ENCODE measurements at regions not wholly inside any gene's neighbourhood (a gene's known extent, or its start where the extent isn't known, plus 50 kb on each side); places are given as distances from the start of the nearest gene placed in this dataset.

DNA sequence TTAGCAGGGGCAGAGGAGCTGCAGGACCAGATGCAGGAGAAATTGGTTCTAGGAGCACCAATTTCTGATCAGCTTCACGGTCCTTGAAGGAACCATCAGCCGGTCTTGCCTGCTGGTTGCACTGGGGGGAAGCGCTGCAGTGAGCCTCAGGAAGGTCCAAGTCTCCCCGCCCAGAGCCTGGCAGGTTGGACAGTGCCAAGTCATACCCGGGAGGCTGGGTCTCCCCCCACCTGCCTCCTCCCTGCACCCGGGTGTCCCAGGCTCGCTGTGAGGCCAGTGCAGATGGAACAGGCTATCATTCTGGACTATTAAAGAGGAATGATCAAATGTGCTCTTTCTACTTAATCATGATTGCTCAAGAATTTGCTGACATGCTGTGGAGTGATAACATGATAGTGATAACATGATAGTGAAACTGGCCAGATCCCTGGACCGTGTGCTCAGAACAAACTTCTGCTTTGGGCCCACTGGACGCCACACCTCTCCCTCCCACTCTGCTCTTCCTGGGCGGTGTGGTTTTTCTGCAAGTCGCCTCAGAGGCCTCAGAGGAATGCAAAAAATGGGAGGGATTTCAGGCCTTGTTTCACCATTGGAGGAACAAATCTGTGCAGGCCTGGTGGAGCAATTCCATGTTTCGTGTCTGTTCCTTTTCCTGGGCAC is 236.0 kb downstream of the IRF8 start:
- peaks cover 0 to 1% (median 0%) of the 10 kb centered on the region in 3 donors for H3K4me1 Mint-ChIP-seq
- no peak overlapping the region for H3K4me3 Mint-ChIP-seq
- H3K9me3 Mint-ChIP-seq, result peaks cover 0 to 1% (median 1%) of the 10 kb centered on the region in 3 donors
- no peaks in the 10 kb centered on the region for H3K36me3 Mint-ChIP-seq
- H3K27ac Mint-ChIP-seq, result no peak overlapping the region
- peaks cover 26% of the 10 kb centered on the region for H3K27me3 Mint-ChIP-seq

DNA sequence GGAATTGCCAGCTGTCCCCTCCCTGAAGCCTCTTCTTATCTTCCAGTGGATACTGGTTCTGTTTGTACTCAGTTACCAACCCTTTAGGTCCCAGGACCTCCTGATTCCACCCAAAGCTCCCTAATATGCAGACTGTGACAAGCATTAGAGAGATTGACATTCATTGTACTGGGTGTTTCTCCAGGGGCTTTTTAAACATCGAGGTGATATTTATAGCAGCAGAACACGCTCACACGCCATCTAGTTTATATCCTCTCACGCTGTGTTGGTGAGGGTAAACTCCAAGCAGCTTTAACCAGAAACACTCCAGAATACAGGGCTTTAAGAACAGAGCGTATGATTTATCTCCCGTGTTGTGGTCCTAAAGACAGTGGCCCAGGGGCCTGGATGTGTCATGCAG is 238.4 kb downstream of the IRF8 start:
- peaks cover 0 to 1% (median 0%) of the 10 kb centered on the region in 3 donors for H3K4me1 Mint-ChIP-seq
- H3K27ac Mint-ChIP-seq, result no peak overlapping the region
- peaks cover 30% of the 10 kb centered on the region for H3K27me3 Mint-ChIP-seq
- no peaks in the 10 kb centered on the region for H3K36me3 Mint-ChIP-seq
- H3K9me3 Mint-ChIP-seq, result peaks cover 0 to 4% (median 1%) of the 10 kb centered on the region in 3 donors
- no peak overlapping the region for H3K4me3 Mint-ChIP-seq

DNA sequence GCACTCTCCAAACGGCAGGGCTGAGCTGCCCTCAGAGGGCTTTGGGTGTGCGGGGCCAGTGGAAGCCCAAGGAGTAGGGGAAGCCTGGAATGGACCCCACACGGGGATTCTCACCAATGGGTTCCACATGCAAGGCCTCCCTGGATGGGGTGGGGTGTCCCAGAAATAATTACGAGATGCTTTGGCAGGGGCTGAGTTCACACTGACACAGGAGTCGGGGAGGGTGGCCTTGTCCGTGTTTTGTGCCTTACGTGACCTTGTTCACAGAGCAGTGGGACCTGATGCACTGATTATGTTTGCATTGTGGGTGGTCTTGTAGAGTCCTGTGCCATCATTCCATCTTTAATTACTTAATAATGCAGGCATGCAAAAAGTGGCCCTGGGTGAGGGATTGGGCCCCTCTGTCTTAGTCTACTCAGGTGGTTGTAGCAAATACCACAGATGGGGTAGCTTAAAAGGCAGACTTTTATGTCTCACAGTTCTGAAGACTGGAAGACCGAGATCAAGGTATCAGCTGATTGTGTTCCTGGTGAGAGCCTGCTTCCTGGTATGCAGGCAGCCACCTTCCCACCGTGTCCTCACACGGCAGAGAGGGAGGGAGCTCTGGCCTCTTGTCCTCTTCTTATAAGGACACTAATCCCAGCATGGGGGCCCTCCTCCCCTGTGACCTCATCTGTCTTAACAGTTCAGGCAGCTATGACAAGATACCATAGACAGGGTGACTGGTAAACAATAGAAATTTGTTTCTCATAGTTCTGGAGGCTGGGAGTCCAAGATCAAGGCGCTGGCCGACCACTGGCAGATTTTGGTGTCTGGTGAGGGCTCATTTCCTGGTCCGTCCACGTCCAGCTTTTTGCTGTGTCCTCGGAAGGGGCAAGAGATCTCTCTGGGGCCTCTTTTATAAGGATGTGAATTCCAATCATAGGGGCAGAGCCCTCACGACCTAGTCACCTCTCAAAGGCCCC is 239.4 kb downstream of the IRF8 start:
- Mint-ChIP-seq H3K9me3 (peaks cover 0 to 4% (median 1%) of the 10 kb centered on the region in 3 donors), H3K36me3 (no peaks in the 10 kb centered on the region), H3K4me1 (peaks cover 0 to 1% (median 0%) of the 10 kb centered on the region in 3 donors), H3K4me3 (no peak overlapping the region), H3K27ac (no peak overlapping the region), H3K27me3 (peaks cover 30% of the 10 kb centered on the region)

DNA sequence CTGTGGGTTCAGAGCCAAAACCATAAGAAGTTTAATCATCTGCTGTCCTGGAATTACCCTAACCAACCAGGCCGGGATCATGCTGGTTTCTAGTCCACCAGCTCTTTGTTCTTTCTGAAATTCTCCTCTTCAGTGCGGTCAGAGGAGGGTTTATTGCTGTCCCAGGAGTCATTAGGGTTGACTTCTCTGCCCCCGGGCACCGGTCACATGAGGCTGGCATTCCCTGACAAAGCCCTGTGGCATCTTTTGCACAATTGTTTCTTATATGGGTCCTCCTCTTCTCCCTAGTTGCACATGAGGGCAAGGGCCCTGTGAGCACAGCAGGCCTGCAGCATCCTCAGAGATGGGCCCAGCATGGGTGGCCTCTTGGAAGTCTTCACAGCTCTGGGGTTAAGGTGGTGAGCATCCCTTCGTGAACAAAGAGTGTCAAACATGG is 243.9 kb downstream of the IRF8 start:
- H3K36me3 Mint-ChIP-seq, result no peaks in the 10 kb centered on the region
- peaks cover 17% of the 10 kb centered on the region for H3K27me3 Mint-ChIP-seq
- peaks cover 0 to 1% (median 0%) of the 10 kb centered on the region in 3 donors for H3K4me1 Mint-ChIP-seq
- H3K27ac Mint-ChIP-seq, result no peak overlapping the region
- no peak overlapping the region for H3K4me3 Mint-ChIP-seq
- H3K9me3 Mint-ChIP-seq, result peaks cover 0 to 2% (median 1%) of the 10 kb centered on the region in 3 donors

DNA sequence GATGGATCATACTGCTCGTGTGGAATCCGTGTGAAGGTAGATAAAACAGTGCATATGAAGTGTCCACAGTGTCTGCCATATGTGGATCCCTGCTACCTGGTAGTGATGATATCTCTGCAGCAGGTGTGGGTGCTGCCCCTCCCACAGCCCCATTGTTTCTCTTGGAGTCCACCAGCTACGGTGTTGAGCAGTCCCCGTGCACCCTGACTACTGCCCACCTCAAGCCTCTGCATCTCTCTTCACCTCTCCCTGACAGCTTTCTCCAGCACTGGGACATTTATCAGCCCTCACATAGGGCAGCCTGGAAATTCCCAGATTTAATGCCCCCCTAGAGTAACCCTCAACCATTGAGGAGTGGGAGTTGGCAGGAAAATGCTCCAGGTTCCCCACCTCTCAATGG is 244.7 kb downstream of the IRF8 start:
- Mint-ChIP-seq H3K4me3 (no peak overlapping the region), H3K9me3 (peaks cover 0 to 2% (median 1%) of the 10 kb centered on the region in 3 donors), H3K36me3 (no peaks in the 10 kb centered on the region), H3K27ac (no peak overlapping the region), H3K27me3 (peaks cover 14% of the 10 kb centered on the region), H3K4me1 (peaks cover 0 to 1% (median 0%) of the 10 kb centered on the region in 3 donors)

DNA sequence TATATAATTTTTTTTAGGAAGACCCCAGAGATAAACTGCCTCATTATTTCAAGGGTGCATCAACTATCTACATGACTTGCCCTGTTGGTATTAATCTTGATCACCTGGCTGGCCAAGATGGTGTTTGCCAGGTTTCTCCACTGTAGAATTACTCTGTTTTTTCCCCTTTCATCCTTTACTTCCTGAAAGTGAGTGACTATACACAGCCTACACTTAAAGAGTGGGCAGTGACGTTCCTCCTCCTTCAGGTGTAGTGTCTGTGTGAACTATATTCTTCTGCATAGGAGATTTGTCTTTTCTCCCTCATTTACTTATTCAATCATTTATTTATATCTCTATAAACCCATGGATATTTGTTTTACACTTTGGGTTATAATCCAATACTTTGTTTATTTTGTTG is 246.7 kb downstream of the IRF8 start:
- Mint-ChIP-seq H3K9me3 (peaks cover 0 to 2% (median 0%) of the 10 kb centered on the region in 3 donors), H3K27ac (no peak overlapping the region), H3K4me3 (no peak overlapping the region), H3K36me3 (no peaks in the 10 kb centered on the region), H3K27me3 (peaks cover 16% of the 10 kb centered on the region), H3K4me1 (no peaks in the 10 kb centered on the region)

DNA sequence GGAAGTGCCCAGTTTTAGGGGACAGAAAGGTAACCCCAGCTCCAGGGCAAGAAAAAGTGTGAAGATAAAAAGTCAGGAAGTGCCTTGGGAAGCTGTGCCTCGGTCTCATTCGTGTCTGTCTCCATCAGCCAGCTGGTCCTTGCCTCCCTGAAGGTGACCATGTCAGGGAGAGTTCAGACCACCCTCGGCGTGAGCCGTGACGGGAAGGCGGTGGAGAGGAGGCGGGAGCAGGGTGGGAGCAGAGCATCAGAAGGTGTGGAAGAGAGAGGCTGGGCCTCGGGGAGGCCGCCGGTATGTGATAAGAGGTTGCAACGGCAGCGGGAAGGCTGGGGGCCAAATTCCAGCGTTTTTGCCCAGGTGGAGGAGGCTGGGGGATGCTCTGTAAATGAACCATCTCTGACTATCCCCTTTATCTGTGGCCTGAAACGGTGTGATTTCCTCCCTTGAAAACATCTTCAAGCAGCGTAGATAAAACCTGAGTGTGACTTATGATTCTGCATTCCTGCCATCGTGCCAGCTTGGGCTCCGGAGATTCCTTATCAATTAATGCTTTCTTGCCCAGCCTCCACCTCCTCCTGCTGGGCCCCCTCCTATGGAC is 251.8 kb downstream of the IRF8 start:
- no peak overlapping the region for H3K27ac Mint-ChIP-seq
- no peaks in the 10 kb centered on the region for H3K4me1 Mint-ChIP-seq
- peaks cover 22% of the 10 kb centered on the region for H3K27me3 Mint-ChIP-seq
- no peaks in the 10 kb centered on the region for H3K9me3 Mint-ChIP-seq
- peak overlapping the region in 1 of 4 donors; percentile 78 for H3K4me3 Mint-ChIP-seq
- H3K36me3 Mint-ChIP-seq, result no peaks in the 10 kb centered on the region

DNA sequence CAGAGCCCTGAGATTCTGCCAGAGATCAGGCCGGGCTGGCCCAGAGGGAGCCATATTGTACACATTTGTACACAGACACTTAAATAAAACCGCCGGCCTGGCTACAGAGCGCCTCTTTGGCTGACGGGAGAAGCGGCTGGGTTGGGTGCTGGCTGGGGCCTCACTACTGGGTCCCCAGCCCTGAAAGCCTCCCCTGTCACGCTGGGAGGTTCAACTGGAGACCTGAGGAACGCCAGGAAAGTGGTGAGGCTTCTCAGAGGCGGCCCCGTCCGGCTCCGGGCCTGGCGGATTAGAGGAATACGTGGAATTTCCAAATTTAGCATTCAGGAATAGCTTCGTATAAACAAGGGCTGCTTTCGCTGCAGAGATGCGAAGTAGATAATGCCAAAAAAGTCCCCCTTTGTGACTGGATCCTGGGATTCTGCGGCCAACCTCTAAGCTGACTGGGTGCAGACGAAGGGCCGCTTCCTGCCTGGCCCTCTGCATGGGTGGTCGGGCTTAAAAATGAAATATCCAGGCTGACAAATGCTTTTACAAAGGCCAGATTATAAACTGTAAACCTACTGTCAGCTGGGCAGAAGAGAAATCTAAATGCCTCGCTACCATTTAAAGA is 252.4 kb downstream of the IRF8 start:
- Mint-ChIP-seq H3K36me3 (no peaks in the 10 kb centered on the region), H3K27me3 (peaks cover 25% of the 10 kb centered on the region), H3K9me3 (no peaks in the 10 kb centered on the region), H3K4me1 (no peaks in the 10 kb centered on the region), H3K4me3 (no peak overlapping the region), H3K27ac (peak overlapping the region in 1 of 3 donors; percentile 71)

DNA sequence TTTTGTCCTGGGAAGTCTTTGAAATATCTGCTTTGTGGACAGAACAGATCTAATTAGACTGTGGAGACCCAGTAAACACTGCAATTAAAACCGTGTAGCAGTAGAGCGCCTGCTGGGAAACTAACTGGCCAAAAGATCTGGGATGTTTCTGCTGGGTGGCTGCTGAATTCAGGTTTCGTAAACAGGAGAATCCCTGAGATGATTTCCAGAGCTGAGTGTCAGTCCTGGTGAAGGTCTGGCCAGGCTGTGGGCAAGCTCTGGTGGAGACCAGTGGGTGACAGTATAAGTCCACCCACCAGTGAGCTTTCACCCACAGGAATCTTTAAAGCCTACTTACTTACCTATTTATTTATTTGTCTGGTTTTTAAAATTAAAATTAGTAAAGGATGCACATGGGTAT is 257.2 kb downstream of the IRF8 start:
- Mint-ChIP-seq H3K27me3 (peaks cover 11% of the 10 kb centered on the region), H3K9me3 (peaks cover 1 to 5% (median 3%) of the 10 kb centered on the region in 3 donors), H3K36me3 (no peaks in the 10 kb centered on the region), H3K27ac (no peak overlapping the region), H3K4me3 (no peak overlapping the region), H3K4me1 (peaks cover 0 to 7% (median 0%) of the 10 kb centered on the region in 3 donors)

DNA sequence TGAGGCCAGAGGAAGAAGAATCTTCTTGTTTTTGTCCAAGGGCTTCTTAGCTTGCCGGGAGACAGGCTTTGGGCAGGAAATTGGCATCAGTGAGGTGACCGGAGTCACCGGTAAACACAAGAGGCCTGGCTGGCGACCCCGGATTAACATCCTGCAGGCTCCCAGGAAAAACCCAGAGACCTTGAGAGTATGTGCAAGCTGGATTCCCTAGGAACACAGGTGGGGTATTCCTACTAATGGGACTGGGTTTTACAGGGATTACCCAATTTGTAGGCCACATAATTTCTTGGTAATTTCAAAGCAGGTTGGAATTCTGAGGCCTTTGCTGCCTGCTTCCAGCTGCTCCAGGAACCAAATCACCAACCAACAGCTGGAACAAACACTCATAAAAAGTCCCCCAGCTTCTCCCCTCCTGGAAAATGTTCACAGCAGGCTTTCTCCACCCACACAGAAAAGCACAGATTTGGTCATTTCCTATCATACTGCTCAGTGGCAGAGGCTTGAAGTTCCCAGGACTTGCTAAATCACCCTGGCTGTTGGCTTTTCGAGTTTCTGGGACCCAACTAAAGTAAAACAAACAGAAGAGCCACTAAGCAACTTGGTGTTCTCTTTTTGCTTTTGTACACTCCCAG is 258.8 kb downstream of the IRF8 start:
- Mint-ChIP-seq H3K36me3 (peaks cover 2% of the 10 kb centered on the region), H3K4me1 (peaks cover 0 to 7% (median 0%) of the 10 kb centered on the region in 3 donors), H3K4me3 (no peak overlapping the region), H3K27ac (peak overlapping the region in 1 of 3 donors; percentile 78), H3K27me3 (peaks cover 9% of the 10 kb centered on the region), H3K9me3 (peaks cover 2 to 5% (median 4%) of the 10 kb centered on the region in 3 donors)

DNA sequence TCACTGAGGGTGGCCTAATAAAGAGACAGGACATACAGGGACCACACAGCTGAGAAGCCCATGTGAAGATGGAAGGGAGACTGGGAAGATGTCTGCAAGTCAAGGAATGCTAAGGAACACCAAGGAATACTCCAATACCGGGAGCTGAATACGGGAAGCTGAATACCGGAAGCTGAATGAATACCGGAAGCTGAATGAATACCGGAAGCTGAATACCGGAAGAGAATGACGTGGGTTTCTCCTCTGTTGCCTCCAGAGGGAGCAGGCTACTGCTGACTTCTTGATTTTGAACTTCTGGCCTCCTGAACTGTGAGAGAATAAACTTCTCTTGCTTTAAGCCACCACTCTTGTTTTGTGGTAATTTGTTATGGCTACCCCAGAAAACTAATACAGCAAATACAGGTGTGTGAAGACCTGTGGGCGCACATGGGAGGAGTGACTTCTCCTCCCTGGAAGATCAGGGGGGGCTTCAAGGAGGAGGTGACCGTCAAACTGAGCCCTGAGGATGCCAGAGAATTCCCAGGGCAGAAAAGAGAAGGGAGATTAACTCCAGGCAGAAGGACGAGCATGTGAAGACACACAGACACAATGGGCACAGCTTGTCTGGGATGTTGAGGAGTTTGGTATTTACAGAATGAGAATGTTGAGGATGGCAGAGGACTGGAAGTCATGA is 259.9 kb downstream of the IRF8 start:
- H3K9me3 Mint-ChIP-seq, result peaks cover 2 to 5% (median 4%) of the 10 kb centered on the region in 3 donors
- peaks cover 0 to 7% (median 0%) of the 10 kb centered on the region in 3 donors for H3K4me1 Mint-ChIP-seq
- H3K27me3 Mint-ChIP-seq, result peaks cover 9% of the 10 kb centered on the region
- H3K27ac Mint-ChIP-seq, result peak overlapping the region in 1 of 3 donors; percentile 78
- H3K4me3 Mint-ChIP-seq, result no peak overlapping the region
- peaks cover 2% of the 10 kb centered on the region for H3K36me3 Mint-ChIP-seq

DNA sequence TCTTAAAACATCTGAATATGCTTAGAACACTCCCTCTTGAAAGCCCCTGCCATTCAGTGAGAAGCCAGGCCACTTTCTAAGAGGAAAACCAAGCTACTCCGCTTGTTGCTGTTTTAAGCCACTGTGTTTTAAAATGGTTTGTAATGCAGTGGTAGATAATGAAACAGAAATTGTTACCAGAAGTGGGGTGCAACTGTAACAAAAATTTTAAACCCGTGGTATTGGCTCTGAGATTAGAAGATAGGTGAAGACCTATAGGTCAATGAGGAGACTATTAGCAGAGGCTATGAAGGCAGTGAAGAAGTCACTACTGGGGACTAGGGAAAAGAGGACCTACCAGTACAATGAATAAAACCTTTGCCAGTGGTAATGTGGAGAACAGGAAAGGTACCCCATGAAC is 266.5 kb downstream of the IRF8 start:
- H3K27ac Mint-ChIP-seq, result no peak overlapping the region
- H3K9me3 Mint-ChIP-seq, result peaks cover 5 to 13% (median 7%) of the 10 kb centered on the region in 3 donors
- H3K4me1 Mint-ChIP-seq, result peaks cover 0 to 3% (median 0%) of the 10 kb centered on the region in 3 donors
- H3K4me3 Mint-ChIP-seq, result no peak overlapping the region
- peaks cover 13% of the 10 kb centered on the region for H3K27me3 Mint-ChIP-seq
- H3K36me3 Mint-ChIP-seq, result peaks cover 2% of the 10 kb centered on the region

DNA sequence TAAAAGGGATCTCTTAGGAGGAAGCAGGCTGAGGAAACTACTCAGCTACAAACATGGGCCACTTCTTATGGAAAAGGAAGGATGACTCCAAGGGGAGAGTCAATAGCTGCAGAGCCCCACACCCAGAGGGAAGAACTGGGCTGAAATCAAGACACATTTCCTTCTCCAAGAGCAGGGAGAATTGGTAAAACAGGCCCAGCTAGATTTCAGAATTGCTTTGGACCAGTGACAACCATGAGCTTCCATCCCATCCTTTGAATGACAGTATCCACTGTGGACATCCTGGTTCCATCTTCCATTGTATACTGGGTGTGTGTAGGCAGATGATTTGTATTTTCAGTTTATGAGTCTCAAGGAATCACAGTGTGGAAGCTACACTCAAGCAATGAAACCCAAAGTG is 267.5 kb downstream of the IRF8 start:
- Mint-ChIP-seq H3K4me1 (peaks cover 0 to 3% (median 0%) of the 10 kb centered on the region in 3 donors), H3K36me3 (peaks cover 2% of the 10 kb centered on the region), H3K4me3 (no peak overlapping the region), H3K27me3 (peaks cover 13% of the 10 kb centered on the region), H3K27ac (no peak overlapping the region), H3K9me3 (peaks cover 4 to 9% (median 7%) of the 10 kb centered on the region in 3 donors)

DNA sequence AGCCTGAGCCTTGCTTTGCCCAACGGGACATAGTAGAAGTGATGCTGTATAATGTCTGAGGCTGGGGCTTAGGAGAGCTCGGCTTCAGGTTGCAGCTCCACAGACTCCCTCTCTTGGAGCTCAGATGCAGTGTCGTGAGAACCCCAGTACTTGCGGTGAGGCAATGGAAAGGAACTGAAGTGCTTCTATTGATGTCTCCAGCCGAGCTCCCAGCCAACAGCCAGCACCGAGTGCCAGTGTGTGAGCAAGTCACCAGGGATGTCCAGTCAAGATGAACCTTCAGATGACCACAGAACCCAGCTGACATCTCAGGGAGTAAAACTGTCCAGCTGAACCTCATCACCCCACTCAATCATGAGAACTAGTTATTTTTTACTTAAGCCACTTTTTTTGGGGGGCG is 268.1 kb downstream of the IRF8 start:
- peaks cover 13% of the 10 kb centered on the region for H3K27me3 Mint-ChIP-seq
- peaks cover 0 to 3% (median 0%) of the 10 kb centered on the region in 3 donors for H3K4me1 Mint-ChIP-seq
- H3K27ac Mint-ChIP-seq, result no peak overlapping the region
- H3K9me3 Mint-ChIP-seq, result peaks cover 4 to 9% (median 7%) of the 10 kb centered on the region in 3 donors
- H3K4me3 Mint-ChIP-seq, result peak overlapping the region in 1 of 4 donors; percentile 44
- no peaks in the 10 kb centered on the region for H3K36me3 Mint-ChIP-seq

Measured in IgD-negative memory B cell (primary cell).